D721Med (cell line): ENCODE measurements at regions not wholly inside any gene's neighbourhood (a gene's known extent, or its start where the extent isn't known, plus 50 kb on each side); places are given as distances from the start of the nearest gene placed in this dataset.

Experiments
- DNase-seq: peaks from one replicate; pipeline ENCODE4 v3.0.0; 2011; ENCODE audit warnings: low spot score; ENCODE audit not compliant: insufficient read length
- FAIRE-seq: peaks from 2 replicates; lab custom pipeline; 2011; peaks lifted over from hg19 to GRCh38; lab: Jason Lieb, UNC
- TF ChIP-seq, protein P1 (sequence below): IDR thresholded peaks from 2 replicates; pipeline ENCODE4 v1.5.1; 2012; ENCODE audit warnings: mild to moderate bottlenecking, control low read depth; ENCODE audit not compliant: insufficient read depth; ENCODE audit errors: missing control alignments

DNA sequence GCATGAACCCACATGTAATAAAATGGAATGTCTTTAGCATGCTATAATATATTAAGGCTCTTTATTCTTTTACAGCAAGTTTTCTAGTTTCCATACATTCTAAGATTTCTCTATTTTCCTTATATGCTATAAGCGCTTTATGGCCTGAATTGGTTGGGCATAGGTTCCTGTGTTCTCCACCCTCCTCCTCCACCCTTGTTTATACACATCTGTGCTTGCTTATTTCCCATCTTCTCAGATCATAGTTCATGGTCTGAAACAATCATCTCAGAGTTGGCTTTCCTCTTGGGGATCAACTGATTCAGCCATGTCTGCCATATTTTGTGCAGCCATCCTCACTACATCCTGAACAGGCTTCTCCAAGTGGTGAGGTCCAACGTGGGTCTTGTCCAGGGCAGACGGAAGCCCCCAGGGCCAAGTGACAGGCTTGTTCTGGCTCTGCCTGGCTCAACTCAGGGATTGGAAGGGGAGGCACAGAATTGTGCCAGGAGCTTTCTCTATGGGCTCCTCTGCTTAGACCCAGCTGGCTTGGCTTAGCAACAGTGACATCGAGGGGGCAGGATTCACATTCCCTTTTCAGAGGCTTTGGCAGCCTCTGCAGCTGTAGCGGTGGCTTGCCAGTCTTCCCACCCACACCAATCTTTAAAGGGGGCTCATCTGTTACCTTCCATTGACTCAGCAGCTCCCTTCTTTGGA lies 327.3 kb downstream of the PTEN start:
- FAIRE-seq: no peak
- TF ChIP-seq, protein P1, sequence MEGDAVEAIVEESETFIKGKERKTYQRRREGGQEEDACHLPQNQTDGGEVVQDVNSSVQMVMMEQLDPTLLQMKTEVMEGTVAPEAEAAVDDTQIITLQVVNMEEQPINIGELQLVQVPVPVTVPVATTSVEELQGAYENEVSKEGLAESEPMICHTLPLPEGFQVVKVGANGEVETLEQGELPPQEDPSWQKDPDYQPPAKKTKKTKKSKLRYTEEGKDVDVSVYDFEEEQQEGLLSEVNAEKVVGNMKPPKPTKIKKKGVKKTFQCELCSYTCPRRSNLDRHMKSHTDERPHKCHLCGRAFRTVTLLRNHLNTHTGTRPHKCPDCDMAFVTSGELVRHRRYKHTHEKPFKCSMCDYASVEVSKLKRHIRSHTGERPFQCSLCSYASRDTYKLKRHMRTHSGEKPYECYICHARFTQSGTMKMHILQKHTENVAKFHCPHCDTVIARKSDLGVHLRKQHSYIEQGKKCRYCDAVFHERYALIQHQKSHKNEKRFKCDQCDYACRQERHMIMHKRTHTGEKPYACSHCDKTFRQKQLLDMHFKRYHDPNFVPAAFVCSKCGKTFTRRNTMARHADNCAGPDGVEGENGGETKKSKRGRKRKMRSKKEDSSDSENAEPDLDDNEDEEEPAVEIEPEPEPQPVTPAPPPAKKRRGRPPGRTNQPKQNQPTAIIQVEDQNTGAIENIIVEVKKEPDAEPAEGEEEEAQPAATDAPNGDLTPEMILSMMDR: no peak

DNA sequence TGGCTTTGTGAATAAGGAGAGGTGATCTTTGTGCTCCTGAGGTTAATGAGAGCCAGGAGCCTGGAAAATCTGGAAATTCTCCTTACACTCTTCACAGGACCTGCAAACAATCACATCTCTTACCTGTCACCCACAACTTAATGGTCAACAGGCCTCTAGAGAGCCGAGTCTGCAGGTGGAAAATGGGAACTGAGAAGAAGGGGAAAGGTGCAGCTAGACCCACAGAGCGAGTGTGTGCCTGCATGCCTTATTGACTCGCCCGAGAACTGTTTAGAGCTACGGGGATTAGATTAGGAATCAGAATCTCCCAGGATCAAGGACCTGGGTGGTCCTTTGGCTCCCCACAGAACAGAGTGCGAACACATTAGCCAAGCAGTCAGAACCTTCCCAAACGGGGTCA lies 329.6 kb downstream of the PTEN start:
- DNase-seq (no peak), FAIRE-seq (no peak)

More for the DNA sequence above, 327.3 kb downstream of the PTEN start:
- DNase-seq: no peak

DNA sequence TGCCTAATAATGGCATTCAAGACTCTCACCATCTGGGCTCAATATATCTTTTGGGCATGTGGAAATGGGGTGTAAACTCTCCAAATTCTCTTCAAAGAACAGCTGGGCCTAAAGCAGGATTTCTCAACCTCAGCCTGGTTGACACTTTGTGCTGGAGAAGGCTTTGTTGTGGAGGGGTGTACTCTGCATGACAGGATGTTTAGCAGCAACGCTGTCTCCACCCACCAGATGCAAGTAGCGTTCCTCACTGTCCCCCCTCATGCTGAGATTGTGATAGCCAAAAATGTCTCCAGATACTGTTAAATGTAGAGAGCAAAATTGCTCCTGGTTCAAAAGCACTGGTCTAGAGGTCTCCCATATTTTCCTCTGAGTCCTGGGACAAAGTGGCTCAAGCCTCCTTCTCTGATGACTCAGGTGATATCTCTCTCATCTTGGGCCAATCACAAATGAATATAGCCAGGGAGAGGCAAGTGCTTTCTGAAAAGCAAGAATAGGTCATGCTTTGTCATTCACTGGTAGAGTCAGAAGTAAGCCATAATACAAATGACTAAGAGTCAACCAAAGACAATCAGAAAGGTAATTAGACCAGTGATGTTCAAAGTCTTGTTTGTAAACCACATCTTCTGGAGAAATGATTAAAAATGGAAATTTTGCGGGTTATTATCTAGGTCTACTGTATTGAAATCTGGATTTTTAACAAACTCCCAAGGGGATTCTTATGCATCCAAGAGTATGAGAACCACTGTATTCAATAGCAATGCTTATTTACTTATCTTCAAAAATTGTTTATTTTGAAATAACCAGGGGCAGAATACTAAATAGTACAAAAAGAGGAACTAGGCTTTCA lies 330.8 kb downstream of the PTEN start:
- no peak for FAIRE-seq
- TF ChIP-seq, protein P1: no peak
- no peak for DNase-seq

More for the DNA sequence above, 329.6 kb downstream of the PTEN start:
- TF ChIP-seq, protein P1: no peak

DNA sequence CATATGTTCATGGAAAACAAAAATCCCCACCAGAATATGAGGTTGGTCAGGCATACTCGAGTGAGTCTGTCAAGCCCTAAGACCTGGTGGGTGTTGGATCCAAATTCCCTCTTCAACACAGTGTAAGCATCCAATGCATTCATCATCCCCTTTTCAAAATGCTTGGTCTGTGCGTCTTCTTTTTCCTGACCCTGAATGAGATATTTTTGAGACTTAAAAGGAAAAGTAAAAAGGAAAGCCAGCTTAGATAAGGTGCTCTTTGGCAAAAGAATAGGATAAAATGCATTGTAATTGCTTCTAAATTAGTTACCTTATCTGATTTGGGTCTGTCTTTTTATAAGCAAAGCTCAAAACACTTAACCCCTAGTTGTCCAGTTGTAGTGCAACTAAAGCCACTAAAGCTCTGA lies 331.5 kb downstream of the PTEN start:
- no peak for FAIRE-seq
- TF ChIP-seq, protein P1: no peak
- DNase-seq: no peak

DNA sequence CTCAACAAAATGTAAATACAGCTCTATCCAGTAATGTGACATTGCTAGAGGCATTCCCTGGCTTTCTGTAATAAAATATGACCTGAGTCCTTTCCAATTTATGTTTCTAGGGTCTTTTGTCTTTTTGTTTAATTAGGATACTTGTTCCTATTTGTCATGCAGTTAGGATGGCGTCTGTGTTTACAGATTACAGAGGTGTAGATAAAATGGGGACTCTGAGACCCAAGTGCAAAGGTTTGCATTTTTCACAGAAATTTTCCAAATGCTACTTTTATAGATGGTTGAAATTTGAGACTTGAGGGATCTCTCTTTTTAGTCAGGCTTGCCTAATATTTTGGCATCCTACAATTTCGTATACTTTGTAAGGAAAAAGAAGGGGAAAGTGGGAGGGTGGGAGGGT lies 332.4 kb downstream of the PTEN start:
- DNase-seq (no peak), FAIRE-seq (no peak)
- TF ChIP-seq, protein P1: no peak

DNA sequence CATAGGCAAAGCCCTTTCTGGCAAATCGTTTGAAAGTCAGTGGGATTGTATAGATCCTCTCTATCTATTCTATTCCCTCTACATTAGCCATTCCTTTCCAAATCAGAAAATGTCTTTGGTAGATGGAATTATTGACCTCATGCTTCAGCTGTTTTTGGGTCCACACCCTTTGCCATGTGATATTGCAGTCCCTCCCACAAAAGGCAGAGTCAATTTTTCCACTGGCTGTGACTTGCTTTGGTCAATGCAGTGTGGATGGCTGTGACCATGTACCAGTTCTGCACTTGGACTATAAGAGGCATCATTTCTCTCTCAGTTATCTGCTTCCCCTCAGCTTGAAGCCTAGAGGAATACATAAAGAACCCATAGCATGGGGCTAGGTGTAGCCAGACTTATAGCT lies 332.9 kb downstream of the PTEN start:
- TF ChIP-seq, protein P1: no peak
- FAIRE-seq: no peak
- no peak for DNase-seq

DNA sequence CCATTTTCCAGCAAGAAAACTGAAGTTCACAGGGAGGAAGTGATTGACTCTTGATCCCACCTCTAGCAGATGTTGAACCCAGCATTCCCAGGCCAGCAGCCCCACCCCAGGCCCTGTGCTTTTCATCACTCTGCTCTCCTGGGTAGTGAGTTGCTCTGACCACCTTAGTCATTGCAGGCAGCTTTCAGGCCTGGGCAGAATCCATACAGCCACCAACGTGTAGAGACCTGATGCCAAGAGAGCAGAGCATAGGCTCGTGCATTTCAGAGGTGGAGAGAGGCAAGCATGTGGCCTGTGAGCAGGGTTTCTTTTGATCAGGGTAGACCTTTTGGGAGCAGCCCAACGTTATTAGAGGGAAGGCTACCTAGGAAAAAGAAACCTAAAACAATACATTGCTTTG lies 334.6 kb downstream of the PTEN start:
- FAIRE-seq: no peak
- TF ChIP-seq, protein P1: no peak

More for the DNA sequence above, 334.6 kb downstream of the PTEN start:
- no peak for DNase-seq
